NCI-H2029 treated with DMSO at 0.1 percent for 48 hours (cell line): ENCODE measurements at regions not wholly inside any gene's neighbourhood (a gene's known extent, or its start where the extent isn't known, plus 50 kb on each side); places are given as distances from the start of the nearest gene placed in this dataset.
"Not testable (repeated sequence)": the region's sequence is repeated elsewhere in the genome, so short reads cannot be mapped to it uniquely, and the experiment has no call there.

ENCODE experiments used
- DNase-seq: peaks from one replicate; lab custom pipeline; 2025; lab: John Stamatoyannopoulos, UW

DNA sequence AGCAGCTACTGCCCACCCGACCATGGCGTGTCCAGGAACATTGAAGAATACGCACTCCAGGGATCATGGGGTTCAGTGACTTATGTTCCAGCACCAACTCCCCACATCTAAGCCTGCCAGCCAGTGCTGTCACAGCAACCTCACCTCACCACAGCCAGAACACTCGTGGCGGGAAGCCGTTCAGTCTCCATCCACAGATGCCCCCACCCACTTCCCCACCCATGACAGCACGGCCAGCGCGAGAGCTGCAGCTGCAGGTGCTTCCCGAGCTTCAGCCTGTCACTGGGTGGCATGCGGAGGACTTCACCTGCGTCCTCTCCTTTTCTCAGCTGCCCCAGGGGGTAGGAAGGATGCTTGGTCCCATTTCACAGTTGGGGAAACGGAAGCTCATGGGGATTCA lies 50.3 kb downstream of the RBFOX3 start:
- no peak for DNase-seq

DNA sequence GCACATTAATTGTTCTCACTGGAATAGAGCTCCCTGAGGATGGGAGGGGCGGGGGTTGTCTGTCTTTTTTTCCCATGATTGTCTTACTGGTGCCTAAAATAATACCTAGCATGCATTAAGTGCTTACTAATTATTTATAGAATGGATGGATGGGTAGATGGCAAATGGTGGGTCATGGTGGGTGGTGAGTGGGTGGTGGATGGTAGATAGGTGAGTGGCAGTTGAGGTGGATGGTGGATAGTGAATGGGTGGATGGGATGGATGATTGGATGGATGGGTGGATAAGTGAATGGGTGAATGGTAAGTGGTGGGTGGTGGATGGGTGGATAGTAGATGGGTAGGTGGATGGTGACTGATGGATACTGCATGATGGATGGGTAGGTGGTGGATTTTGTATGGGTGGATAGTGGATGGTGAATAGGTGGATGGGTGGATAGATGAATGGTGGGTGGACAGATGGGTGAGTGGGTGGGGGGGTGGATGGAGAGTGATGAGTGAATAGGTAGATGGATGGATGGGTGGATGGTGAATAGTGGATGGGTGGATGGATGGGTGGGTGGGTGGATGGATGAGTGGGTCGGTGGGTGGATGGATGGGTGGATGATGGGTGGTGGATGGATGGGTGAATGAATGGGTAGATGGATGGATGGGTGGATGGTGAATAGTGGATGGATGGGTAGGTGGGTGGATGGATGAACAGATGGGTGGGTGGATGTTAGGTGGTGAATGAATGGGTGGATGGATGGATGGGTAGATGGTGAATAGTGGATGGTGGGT lies 51.6 kb downstream of the RBFOX3 start:
- no peak for DNase-seq

DNA sequence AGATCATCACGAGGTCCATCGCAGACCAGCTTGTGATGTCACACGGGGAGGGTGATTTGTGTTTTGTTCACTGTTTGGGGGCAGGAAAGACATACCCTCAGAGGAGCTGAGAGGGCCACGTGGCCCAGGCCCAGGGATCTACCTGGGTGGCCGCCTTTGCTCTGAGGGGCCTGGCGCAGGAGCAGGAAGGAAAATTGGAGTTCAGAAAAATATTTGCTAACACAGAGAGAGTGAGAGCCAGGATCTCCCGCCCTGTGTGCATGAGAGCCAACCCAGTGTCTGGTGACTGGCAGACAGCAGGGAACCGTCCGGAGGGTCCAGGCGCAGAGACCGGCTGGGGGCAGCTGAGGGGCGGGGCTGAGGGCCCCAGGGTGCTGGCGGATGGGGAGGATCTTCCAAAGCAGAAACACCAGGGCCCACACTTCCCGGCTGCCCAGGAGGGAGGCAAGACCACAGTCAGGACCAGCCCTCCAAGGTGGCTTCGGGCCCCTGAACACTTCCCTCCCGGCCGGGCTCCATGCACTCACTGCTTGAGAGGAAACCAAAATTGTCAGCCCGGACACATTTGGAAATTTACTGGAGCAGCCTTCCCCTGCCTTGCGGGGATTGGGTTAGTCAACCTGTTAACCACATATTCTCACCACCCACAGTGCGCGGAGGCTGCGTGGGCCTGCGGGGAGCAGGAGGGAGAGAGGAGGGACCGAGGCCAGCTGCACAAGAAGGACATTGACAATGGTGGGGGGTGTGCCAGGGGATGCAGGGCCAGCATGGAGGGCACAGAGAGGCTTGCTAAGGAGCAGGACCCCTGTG lies 52.6 kb downstream of the RBFOX3 start:
- DNase-seq = no peak

GRCh38 chr17:79557276-79558090 lies 53.4 kb downstream of the RBFOX3 start:
- no peak for DNase-seq

DNA sequence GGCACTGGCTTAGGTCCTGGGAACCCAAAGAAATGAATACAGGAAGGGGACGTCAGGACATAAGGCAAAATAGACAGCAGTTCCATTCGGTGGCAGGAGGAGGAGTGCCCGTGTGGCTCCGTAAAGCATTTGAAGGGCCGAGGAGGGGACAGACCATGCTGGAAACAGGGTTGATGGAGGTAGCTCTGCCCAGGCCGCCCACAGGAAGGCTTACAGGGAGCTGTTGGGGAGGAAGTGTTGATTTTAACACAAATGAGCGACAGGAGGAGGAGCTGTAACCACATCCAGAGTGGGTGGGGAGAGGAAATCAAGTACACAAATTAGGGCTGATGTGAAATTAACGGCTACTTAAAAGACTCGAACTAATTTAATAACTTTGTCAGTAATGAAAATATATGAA lies 54.6 kb downstream of the RBFOX3 start:
- DNase-seq = no peak

GRCh38 chr17:79555543-79555942 lies 55.3 kb downstream of the RBFOX3 start:
- DNase-seq = no peak

DNA sequence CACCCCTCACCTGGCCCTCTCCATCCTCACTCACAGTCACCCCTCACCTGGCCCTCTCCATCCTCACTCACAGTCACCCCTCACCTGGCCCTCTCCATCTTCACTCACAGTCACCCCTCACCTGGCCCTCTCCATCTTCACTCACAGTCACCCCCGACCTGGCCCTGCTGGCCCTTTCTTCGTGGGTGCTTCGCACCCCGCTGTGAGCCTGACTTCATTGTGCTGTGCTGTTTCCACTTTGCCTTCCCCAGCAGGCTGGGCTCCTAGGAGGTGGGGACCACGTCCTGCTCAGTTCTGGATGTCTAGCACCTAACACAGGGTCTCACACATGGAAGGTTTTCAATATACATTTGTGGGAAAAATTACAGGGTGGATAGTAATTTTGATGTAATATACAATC lies 56.5 kb downstream of the RBFOX3 start:
- DNase-seq = not testable (repeated sequence)

DNA sequence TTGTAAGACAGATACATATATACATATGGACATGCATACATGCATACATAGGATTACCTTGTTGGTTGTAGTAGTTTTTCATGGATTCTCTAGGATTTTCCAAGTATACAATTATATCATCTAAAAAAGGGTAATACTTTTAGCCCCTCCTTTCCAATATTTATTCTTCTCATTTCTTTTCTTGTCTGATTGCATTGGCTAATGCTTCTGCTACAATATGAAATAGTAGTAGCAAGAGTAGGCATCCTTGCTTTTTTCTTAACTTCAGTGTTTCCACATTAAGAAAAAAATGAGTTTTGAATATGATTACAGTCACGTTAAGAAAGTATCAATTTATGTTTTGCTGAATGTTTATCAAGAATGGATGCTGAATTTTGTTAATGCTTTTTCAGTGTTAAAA lies 58.0 kb downstream of the RBFOX3 start:
- DNase-seq = no peak

DNA sequence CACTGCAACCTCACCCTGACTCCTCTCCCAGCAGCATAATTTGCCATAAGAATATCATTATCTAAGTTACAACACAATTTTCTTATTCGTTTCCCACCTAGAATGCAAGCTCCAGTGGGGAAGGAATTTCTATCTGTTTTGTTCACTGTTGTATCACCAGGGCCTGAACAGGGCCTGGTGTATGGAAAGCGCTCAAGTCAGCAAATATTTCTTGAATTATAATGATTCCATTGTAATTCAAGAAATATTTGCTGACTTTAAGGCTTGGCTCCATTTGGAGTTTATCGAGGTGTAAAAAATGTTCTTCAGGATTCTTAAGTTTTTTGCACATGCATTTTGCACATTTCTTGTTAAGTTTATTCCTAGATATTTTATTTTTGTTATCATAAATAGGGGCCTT lies 58.4 kb downstream of the RBFOX3 start:
- DNase-seq = no peak

GRCh38 chr17:79549141-79549915 lies 61.5 kb downstream of the RBFOX3 start:
- no peak for DNase-seq

GRCh38 chr17:79548116-79548515 lies 62.7 kb downstream of the RBFOX3 start:
- DNase-seq = no peak

- DNase-seq = no peak
These were observed 63.3 kb downstream of the RBFOX3 start for GRCh38 chr17:79547586-79547985.

GRCh38 chr17:79547171-79547570 lies 63.7 kb downstream of the RBFOX3 start:
- not testable (repeated sequence) for DNase-seq

DNA sequence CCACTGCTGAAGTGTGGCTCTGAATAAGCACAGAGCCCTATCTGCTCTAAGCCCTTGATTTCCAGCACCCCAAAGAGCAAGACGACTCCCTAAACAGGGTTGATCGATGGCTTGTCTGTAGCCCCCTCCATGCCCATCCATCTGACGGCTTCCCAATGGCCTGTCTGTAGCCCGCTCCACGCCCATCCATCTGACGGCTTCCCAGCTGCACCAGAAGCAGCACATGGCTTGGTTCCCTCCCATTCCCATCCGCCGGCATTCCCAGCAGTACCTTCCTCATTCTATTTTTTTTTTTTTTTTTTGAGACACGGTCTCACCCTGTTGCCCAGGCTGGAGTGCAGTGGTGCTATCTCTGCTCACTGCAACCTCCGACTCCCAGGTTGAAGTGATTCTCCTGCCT lies 64.5 kb downstream of the RBFOX3 start:
- no peak for DNase-seq

- DNase-seq = no peak
These were observed 65.4 kb downstream of the RBFOX3 start for GRCh38 chr17:79545251-79546005.

- DNase-seq = no peak
These were observed 66.5 kb downstream of the RBFOX3 start for GRCh38 chr17:79544142-79544914.

- no peak for DNase-seq
These were observed 67.3 kb downstream of the RBFOX3 start for GRCh38 chr17:79543531-79543930.

- DNase-seq = no peak
These were observed 68.1 kb downstream of the RBFOX3 start for GRCh38 chr17:79542718-79543117.

- no peak for DNase-seq
These were observed 69.6 kb downstream of the RBFOX3 start for GRCh38 chr17:79541056-79541850.
